Stomach (tissue), 4 donors: ENCODE measurements at regions not wholly inside any gene's neighbourhood (a gene's known extent, or its start where the extent isn't known, plus 50 kb on each side); places are given as distances from the start of the nearest gene placed in this dataset.

Experiments
- CTCF ChIP-seq, 7 experiments: fragments of 450-650 bp in 4 of 7; fragments of 200-600 bp in 3 of 7; sonication (generic) in 3 of 7; IDR thresholded peaks; one replicate each; pipeline ENCODE4 v1.5.1; 2016 to 2019; ENCODE audit warnings: antibody characterized with exemption in 7 of 7, control low read depth in 2 of 7, mild to moderate bottlenecking in 1 of 7
- POLR2A ChIP-seq, 4 donors: fragments of 450-650 bp; IDR thresholded peaks; one replicate each; pipeline ENCODE4 v1.6.1; 2016; ENCODE audit warnings: antibody characterized with exemption in 4 of 4, control low read depth in 2 of 4, mild to moderate bottlenecking in 1 of 4, moderate library complexity in 1 of 4

GRCh38 chr5:68362331-68362730 lies 146.8 kb downstream of the PIK3R1 start:
- TF ChIP-seq CTCF (IDR thresholded peaks at IDR 0.05) (no peak), POLR2A (IDR thresholded peaks at IDR 0.05) (no peak)
